ENCODE measurements at regions not wholly inside any gene's neighbourhood (a gene's known extent, or its start where the extent isn't known, plus 50 kb on each side); places are given as distances from the start of the nearest gene placed in this dataset.
"Not testable (repeated sequence)": the region's sequence is repeated elsewhere in the genome, so short reads cannot be mapped to it uniquely, and the experiment has no call there.

DNA sequence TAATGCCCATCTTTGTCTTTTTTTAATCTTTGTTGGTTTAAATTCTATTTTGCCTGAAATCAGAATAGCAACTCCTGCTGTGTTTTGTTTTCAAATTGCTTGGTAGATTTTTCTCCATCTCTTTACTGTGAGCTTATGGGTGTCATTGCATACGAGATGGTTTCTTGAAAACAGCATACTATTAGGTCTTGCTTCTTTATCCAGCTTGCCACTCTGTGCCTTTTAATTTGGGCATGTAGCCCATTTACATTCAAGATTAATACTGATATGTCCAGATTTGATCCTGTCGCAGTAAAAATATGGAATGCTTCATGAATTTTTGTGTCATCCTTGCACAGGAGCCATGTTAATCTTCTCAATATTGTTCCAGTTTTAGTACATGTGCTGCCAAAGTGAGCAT lies 316.6 kb downstream of the CGGBP1 start:
- no peak overlapping the region for H4K8ac ChIP-seq (ENCODE audit: low read length)
- no peak overlapping the region for H3K27ac ChIP-seq (ENCODE audit: low read length, poor library complexity, severe bottlenecking)
- H2AFZ ChIP-seq (ENCODE audit: low read depth, low read length), result no peak overlapping the region
- H2BK5ac ChIP-seq (ENCODE audit: low read depth, low read length, poor library complexity, severe bottlenecking), result no peak overlapping the region
- H3K18ac ChIP-seq (ENCODE audit: low read depth in 1 of 2, low read length in 2 of 2), result no peak overlapping the region
- H3K4me1 ChIP-seq (ENCODE audit: control insufficient read depth, insufficient read depth, low read depth, low read length), result no peaks in the 10 kb centered on the region
- no peak for DNase-seq
- H2BK12ac ChIP-seq (ENCODE audit: low read length in 2 of 2), result no peak overlapping the region
- H3K79me1 ChIP-seq (replicated peaks; ENCODE audit: low read length, poor library complexity, severe bottlenecking), result no peaks in the 10 kb centered on the region
- WGBS, result 78% methylated on average over 2 of the region's 2 CpGs
- peaks cover 26% of the 10 kb centered on the region for H3K9me3 ChIP-seq (ENCODE audit: control insufficient read depth, low read length)
- H2BK120ac ChIP-seq (ENCODE audit: low read depth, low read length), result no peak overlapping the region
- H3K36me3 ChIP-seq (ENCODE audit: control insufficient read depth in 1 of 2, insufficient read depth in 2 of 2, low read depth in 1 of 2, low read length in 2 of 2), result no peaks in the 10 kb centered on the region
- no peak overlapping the region for H3K14ac ChIP-seq (ENCODE audit: low read length in 2 of 2)
- no peak overlapping the region for H3K4me2 ChIP-seq (ENCODE audit: low read length, poor library complexity, severe bottlenecking)
- no peaks in the 10 kb centered on the region for H3K27me3 ChIP-seq (ENCODE audit: control insufficient read depth in 1 of 2, insufficient read depth in 1 of 2, low read length in 2 of 2)
- no peak overlapping the region for H2AK5ac ChIP-seq (ENCODE audit: low read length, severe bottlenecking)
- no peak overlapping the region for H3K9ac ChIP-seq (ENCODE audit: low read length)
- no peak overlapping the region for H3K4me3 ChIP-seq (ENCODE audit: insufficient read depth in 1 of 2, low read depth in 1 of 2, low read length in 2 of 2)
- H2BK15ac ChIP-seq (ENCODE audit: low read depth, poor library complexity, severe bottlenecking), result no peak overlapping the region
- H3K23ac ChIP-seq (ENCODE audit: low read length in 2 of 2), result no peak overlapping the region
- no peak overlapping the region for H3K4ac ChIP-seq (ENCODE audit: low read depth in 1 of 2, low read length in 2 of 2)
- no peak overlapping the region for H4K91ac ChIP-seq (ENCODE audit: low read length)

DNA sequence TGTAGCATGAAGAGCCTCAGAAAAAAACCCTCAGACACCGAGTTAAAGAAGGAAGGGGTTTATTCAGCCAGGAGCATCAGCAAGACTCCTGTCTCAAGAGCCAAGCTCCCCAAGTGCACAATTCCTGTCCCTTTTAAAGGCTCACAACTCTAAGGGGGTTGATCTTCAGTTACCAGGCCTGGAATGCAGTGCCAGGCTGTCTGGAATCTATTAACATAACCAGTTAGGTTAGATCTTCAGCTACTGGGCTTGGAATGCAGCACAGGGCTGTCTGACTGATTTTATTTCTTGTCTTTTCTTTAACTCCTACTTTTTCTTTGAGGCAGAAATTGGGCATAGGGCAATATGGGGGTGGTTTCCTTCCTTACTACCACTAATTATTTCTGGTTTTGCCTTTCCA lies 317.9 kb downstream of the CGGBP1 start:
- not testable (repeated sequence) for H3K23ac ChIP-seq (ENCODE audit: low read length in 2 of 2); H3K14ac ChIP-seq (ENCODE audit: low read length in 2 of 2); H2BK15ac ChIP-seq (ENCODE audit: low read depth, poor library complexity, severe bottlenecking); H2AFZ ChIP-seq (ENCODE audit: low read depth, low read length); H3K79me1 ChIP-seq (replicated peaks; ENCODE audit: low read length, poor library complexity, severe bottlenecking); H3K27ac ChIP-seq (ENCODE audit: low read length, poor library complexity, severe bottlenecking); H4K91ac ChIP-seq (ENCODE audit: low read length); H4K8ac ChIP-seq (ENCODE audit: low read length); H2BK120ac ChIP-seq (ENCODE audit: low read depth, low read length); H3K27me3 ChIP-seq (ENCODE audit: control insufficient read depth in 1 of 2, insufficient read depth in 1 of 2, low read length in 2 of 2); H3K36me3 ChIP-seq (ENCODE audit: control insufficient read depth in 1 of 2, insufficient read depth in 2 of 2, low read depth in 1 of 2, low read length in 2 of 2); H2AK5ac ChIP-seq (ENCODE audit: low read length, severe bottlenecking); H2BK5ac ChIP-seq (ENCODE audit: low read depth, low read length, poor library complexity, severe bottlenecking); H3K4me3 ChIP-seq (ENCODE audit: insufficient read depth in 1 of 2, low read depth in 1 of 2, low read length in 2 of 2); H3K18ac ChIP-seq (ENCODE audit: low read depth in 1 of 2, low read length in 2 of 2); H3K9ac ChIP-seq (ENCODE audit: low read length); H3K4me2 ChIP-seq (ENCODE audit: low read length, poor library complexity, severe bottlenecking); H3K4ac ChIP-seq (ENCODE audit: low read depth in 1 of 2, low read length in 2 of 2); DNase-seq; H2BK12ac ChIP-seq (ENCODE audit: low read length in 2 of 2); H3K4me1 ChIP-seq (ENCODE audit: control insufficient read depth, insufficient read depth, low read depth, low read length)
- H3K9me3 ChIP-seq (ENCODE audit: control insufficient read depth, low read length), result peaks cover 26% of the 10 kb centered on the region
- WGBS, result 80% methylated on average over 1 of the region's 1 CpG

DNA sequence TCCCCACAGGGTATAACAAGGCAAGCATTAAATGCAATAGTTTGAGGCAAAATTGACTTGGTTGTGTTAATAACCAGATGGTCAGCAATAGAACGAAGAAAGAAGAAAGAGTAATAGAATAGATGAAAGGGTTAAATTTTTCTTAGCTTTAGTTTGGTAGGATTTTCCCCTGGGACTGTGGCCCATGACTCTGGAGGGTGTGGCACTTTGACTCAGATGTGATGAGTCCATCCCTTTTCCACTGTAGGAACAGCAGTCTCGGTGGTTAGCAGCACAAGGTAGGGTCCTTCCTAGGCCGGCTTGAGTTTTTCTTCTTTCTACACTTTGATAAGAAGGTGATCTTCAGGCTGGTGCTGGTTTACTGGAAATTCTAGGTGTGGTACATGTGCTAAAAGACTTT lies 321.0 kb downstream of the CGGBP1 start:
- not testable (repeated sequence) for DNase-seq; H3K4me3 ChIP-seq (ENCODE audit: insufficient read depth in 1 of 2, low read depth in 1 of 2, low read length in 2 of 2); H2BK5ac ChIP-seq (ENCODE audit: low read depth, low read length, poor library complexity, severe bottlenecking); H4K8ac ChIP-seq (ENCODE audit: low read length); H2AK5ac ChIP-seq (ENCODE audit: low read length, severe bottlenecking); H3K27me3 ChIP-seq (ENCODE audit: control insufficient read depth in 1 of 2, insufficient read depth in 1 of 2, low read length in 2 of 2); H2BK15ac ChIP-seq (ENCODE audit: low read depth, poor library complexity, severe bottlenecking); H3K79me1 ChIP-seq (replicated peaks; ENCODE audit: low read length, poor library complexity, severe bottlenecking); H3K9ac ChIP-seq (ENCODE audit: low read length); H3K14ac ChIP-seq (ENCODE audit: low read length in 2 of 2); H3K18ac ChIP-seq (ENCODE audit: low read depth in 1 of 2, low read length in 2 of 2); H3K4ac ChIP-seq (ENCODE audit: low read depth in 1 of 2, low read length in 2 of 2); H2AFZ ChIP-seq (ENCODE audit: low read depth, low read length); H2BK120ac ChIP-seq (ENCODE audit: low read depth, low read length); H3K36me3 ChIP-seq (ENCODE audit: control insufficient read depth in 1 of 2, insufficient read depth in 2 of 2, low read depth in 1 of 2, low read length in 2 of 2); H3K4me2 ChIP-seq (ENCODE audit: low read length, poor library complexity, severe bottlenecking); H3K27ac ChIP-seq (ENCODE audit: low read length, poor library complexity, severe bottlenecking); H2BK12ac ChIP-seq (ENCODE audit: low read length in 2 of 2); H4K91ac ChIP-seq (ENCODE audit: low read length); H3K4me1 ChIP-seq (ENCODE audit: control insufficient read depth, insufficient read depth, low read depth, low read length); H3K23ac ChIP-seq (ENCODE audit: low read length in 2 of 2)
- H3K9me3 ChIP-seq (ENCODE audit: control insufficient read depth, low read length), result peaks cover 21% of the 10 kb centered on the region
- 52% methylated on average over 3 of the region's 3 CpGs for WGBS

DNA sequence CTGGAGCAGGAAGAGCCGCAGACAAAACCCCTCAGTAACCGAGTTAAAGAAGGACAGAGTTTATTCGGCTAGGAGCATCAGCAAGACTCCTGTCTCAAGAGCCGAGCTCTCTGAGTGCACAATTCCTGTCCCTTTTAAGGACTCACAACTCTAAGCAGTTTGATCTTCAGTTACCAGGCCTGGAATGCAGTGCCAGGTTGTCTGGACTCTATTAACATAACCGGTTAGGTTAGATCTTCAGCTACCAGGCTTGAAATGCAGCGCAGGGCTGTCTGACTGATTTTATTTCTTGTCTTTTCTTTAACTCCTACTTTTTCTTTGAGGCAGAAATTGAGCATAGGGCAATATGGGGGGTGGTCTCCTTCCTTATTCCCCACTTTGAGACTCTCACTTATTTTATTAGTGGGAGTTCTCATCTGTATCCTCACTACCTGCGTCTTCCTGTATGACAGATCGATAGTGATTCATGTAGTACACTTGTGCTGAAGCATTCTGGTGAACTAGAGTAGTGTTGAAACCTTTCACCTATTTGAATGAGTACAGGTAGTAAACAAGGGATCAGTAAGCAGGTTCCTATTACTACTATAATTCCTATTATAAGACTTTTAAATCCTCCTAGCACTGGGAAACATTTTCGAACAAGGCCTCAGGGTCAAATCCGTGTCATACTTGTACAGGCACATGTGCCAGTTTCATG lies 325.0 kb downstream of the CGGBP1 start:
- Histone ChIP-seq H3K36me3 (ENCODE audit: control insufficient read depth in 1 of 2, insufficient read depth in 2 of 2, low read depth in 1 of 2, low read length in 2 of 2) (no peaks in the 10 kb centered on the region), H3K4me2 (ENCODE audit: low read length, poor library complexity, severe bottlenecking) (no peak overlapping the region), H2BK5ac (ENCODE audit: low read depth, low read length, poor library complexity, severe bottlenecking) (no peak overlapping the region), H3K14ac (ENCODE audit: low read length in 2 of 2) (no peak overlapping the region), H3K27ac (ENCODE audit: low read length, poor library complexity, severe bottlenecking) (no peak overlapping the region), H2AFZ (ENCODE audit: low read depth, low read length) (no peak overlapping the region), H3K4me1 (ENCODE audit: control insufficient read depth, insufficient read depth, low read depth, low read length) (no peaks in the 10 kb centered on the region), H3K9ac (ENCODE audit: low read length) (no peak overlapping the region), H2BK12ac (ENCODE audit: low read length in 2 of 2) (no peak overlapping the region), H4K91ac (ENCODE audit: low read length) (no peak overlapping the region), H3K18ac (ENCODE audit: low read depth in 1 of 2, low read length in 2 of 2) (no peak overlapping the region), H2AK5ac (ENCODE audit: low read length, severe bottlenecking) (no peak overlapping the region), H3K9me3 (ENCODE audit: control insufficient read depth, low read length) (no peaks in the 10 kb centered on the region), H2BK15ac (ENCODE audit: low read depth, poor library complexity, severe bottlenecking) (no peak overlapping the region), H3K79me1 (replicated peaks; ENCODE audit: low read length, poor library complexity, severe bottlenecking) (no peaks in the 10 kb centered on the region), H3K4ac (ENCODE audit: low read depth in 1 of 2, low read length in 2 of 2) (no peak overlapping the region), H3K27me3 (ENCODE audit: control insufficient read depth in 1 of 2, insufficient read depth in 1 of 2, low read length in 2 of 2) (no peaks in the 10 kb centered on the region), H3K23ac (ENCODE audit: low read length in 2 of 2) (no peak overlapping the region), H2BK120ac (ENCODE audit: low read depth, low read length) (no peak overlapping the region), H3K4me3 (ENCODE audit: insufficient read depth in 1 of 2, low read depth in 1 of 2, low read length in 2 of 2) (no peak overlapping the region), H4K8ac (ENCODE audit: low read length) (no peak overlapping the region)
- DNase-seq, result no peak
- WGBS, result 85% methylated on average over 10 of the region's 10 CpGs
